Keratinocyte (primary cell): ENCODE measurements at regions not wholly inside any gene's neighbourhood (a gene's known extent, or its start where the extent isn't known, plus 50 kb on each side); places are given as distances from the start of the nearest gene placed in this dataset.
"Not testable (repeated sequence)": the region's sequence is repeated elsewhere in the genome, so short reads cannot be mapped to it uniquely, and the experiment has no call there.

Source experiments
- DNase-seq: peaks from one replicate; pipeline ENCODE4 v3.0.0-alpha.2; 2011; ENCODE audit warnings: low read depth, missing footprints, low spot score
- FAIRE-seq: peaks from 2 replicates; lab custom pipeline; 2011; peaks lifted over from hg19 to GRCh38; lab: Jason Lieb, UNC
- H2AFZ ChIP-seq: 2 replicates; pipeline ENCODE4 v1.6.0; 2012; ENCODE audit warnings: low read length, control low read depth, inconsistent platforms; ENCODE audit not compliant: control insufficient read depth
- H3K27ac ChIP-seq: 2 replicates; pipeline ENCODE4 v1.5.1; 2011; ENCODE audit warnings: low read length; ENCODE audit not compliant: control insufficient read depth, insufficient read depth
- H3K27me3 ChIP-seq: 3 replicates; pipeline ENCODE4 v1.6.0; 2011; ENCODE audit warnings: low read length; ENCODE audit not compliant: control insufficient read depth, insufficient read depth; ENCODE audit errors: extremely low read depth
- H3K36me3 ChIP-seq, 2 experiments: 2 replicates in 1 of 2; 3 replicates in 1 of 2; pipeline ENCODE4 v1.5.1; 2011; ENCODE audit warnings: low read length in 2 of 2, mild to moderate bottlenecking in 1 of 2; ENCODE audit not compliant: control insufficient read depth in 2 of 2, insufficient read depth in 2 of 2; ENCODE audit errors: extremely low read depth in 1 of 2
- H3K4me1 ChIP-seq: 3 replicates; pipeline ENCODE4 v1.5.1; 2011; ENCODE audit warnings: low read length; ENCODE audit not compliant: control insufficient read depth, insufficient read depth; ENCODE audit errors: extremely low read depth
- H3K4me2 ChIP-seq: 3 replicates; pipeline ENCODE4 v1.6.0; 2011; ENCODE audit warnings: low read depth, low read length; ENCODE audit not compliant: control insufficient read depth, insufficient read depth; ENCODE audit errors: extremely low read depth
- H3K4me3 ChIP-seq, 3 experiments: fragments of 200-600 bp in 1 of 3; sonication (generic) in 1 of 3; 2 replicates in 2 of 3; 3 replicates in 1 of 3; pipeline ENCODE4 v1.5.1; 2011 to 2016; ENCODE audit warnings: low read length in 3 of 3, mild to moderate bottlenecking in 3 of 3, control low read depth in 2 of 3, inconsistent platforms in 1 of 3, low read depth in 1 of 3, mixed read lengths in 1 of 3, mixed run types in 1 of 3, moderate library complexity in 1 of 3; ENCODE audit not compliant: control insufficient read depth in 2 of 3, insufficient read depth in 2 of 3; ENCODE audit errors: extremely low read depth in 1 of 3
- H3K79me2 ChIP-seq: 2 replicates; pipeline ENCODE4 v1.6.0; 2012; ENCODE audit warnings: low read length; ENCODE audit not compliant: control insufficient read depth, insufficient read depth
- H3K9ac ChIP-seq: 3 replicates; pipeline ENCODE4 v1.6.0; 2011; ENCODE audit warnings: low read length; ENCODE audit not compliant: control insufficient read depth, insufficient read depth; ENCODE audit errors: extremely low read depth
- H3K9me1 ChIP-seq: 3 replicates; pipeline ENCODE4 v1.6.0; 2011; ENCODE audit warnings: low read length; ENCODE audit not compliant: control insufficient read depth, insufficient read depth; ENCODE audit errors: extremely low read depth
- H3K9me3 ChIP-seq: 2 replicates; pipeline ENCODE4 v1.5.1; 2012; ENCODE audit warnings: low read depth, low read length; ENCODE audit not compliant: control insufficient read depth
- H4K20me1 ChIP-seq: 3 replicates; pipeline ENCODE4 v1.6.0; 2011; ENCODE audit warnings: low read length; ENCODE audit not compliant: control insufficient read depth, insufficient read depth; ENCODE audit errors: extremely low read depth
- CTCF ChIP-seq, 3 experiments: IDR thresholded peaks in 1 of 3; conservative IDR thresholded peaks in 1 of 3; optimal IDR thresholded peaks in 1 of 3; 2 replicates in 2 of 3; 3 replicates in 1 of 3; pipeline versions ENCODE3 to v1.5.1; 2011; ENCODE audit warnings: low read length in 3 of 3, mild to moderate bottlenecking in 3 of 3, moderate library complexity in 2 of 3, control low read depth in 1 of 3, inconsistent platforms in 1 of 3; ENCODE audit not compliant: insufficient read depth in 2 of 3; ENCODE audit errors: extremely low read depth in 1 of 3
- EZH2 ChIP-seq: IDR thresholded peaks from one replicate; pipeline ENCODE4 v1.6.1; 2012; ENCODE audit warnings: inconsistent platforms, mild to moderate bottlenecking, low read length, moderate library complexity
- dilution Hi-C: fragments of 300-500 bp; cut with MboI; formaldehyde crosslinking; loops from one replicate; pipeline ENCODE4 v1.7.0; 2020; ENCODE audit warnings: low sequenced_read_pairs; ENCODE audit not compliant: extremely low pct_ligation_motif_present

GRCh38 chr4:93947286-93947685 lies 118.7 kb downstream of the ATOH1 start:
- dilution Hi-C loops: no loop called here
- no peaks in the 10 kb centered on the region for H3K79me2 ChIP-seq

GRCh38 chr4:93950239-93950638 lies 121.7 kb downstream of the ATOH1 start:
- DNase-seq, H3K4me2 ChIP-seq, H2AFZ ChIP-seq, H3K9me1 ChIP-seq, H3K36me3 ChIP-seq, H3K9ac ChIP-seq, H3K4me1 ChIP-seq, H4K20me1 ChIP-seq, dilution Hi-C loops, H3K27ac ChIP-seq, H3K9me3 ChIP-seq, FAIRE-seq, H3K27me3 ChIP-seq, H3K79me2 ChIP-seq, H3K4me3 ChIP-seq: not testable (repeated sequence)

More at GRCh38 chr4:93947286-93947685, 118.7 kb downstream of the ATOH1 start:
- H3K27me3 ChIP-seq: no peaks in the 10 kb centered on the region
- H3K27ac ChIP-seq: no peak overlapping the region
- no peaks in the 10 kb centered on the region for H3K9me3 ChIP-seq
- H4K20me1 ChIP-seq: no peaks in the 10 kb centered on the region
- H3K9ac ChIP-seq: no peak overlapping the region
- no peak overlapping the region for H2AFZ ChIP-seq
- no peaks in the 10 kb centered on the region for H3K36me3 ChIP-seq
- no peak overlapping the region for H3K4me2 ChIP-seq
- no peaks in the 10 kb centered on the region for H3K9me1 ChIP-seq
- no peak for DNase-seq
- H3K4me3 ChIP-seq: no peak overlapping the region
- H3K4me1 ChIP-seq: no peaks in the 10 kb centered on the region
- no peak for TF ChIP-seq CTCF (optimal IDR thresholded peaks at IDR 0.05 in 1 of 3, IDR thresholded peaks at IDR 0.05 in 1 of 3, conservative IDR thresholded peaks at IDR 0.05 in 1 of 3; ENCODE audit: extremely low read depth in 1 of 3, insufficient read depth in 2 of 3, low read length in 3 of 3)
- TF ChIP-seq EZH2: no peak
- no peak for FAIRE-seq

GRCh38 chr4:93957186-93957585 lies 128.6 kb downstream of the ATOH1 start:
- no peak overlapping the region for H3K4me2 ChIP-seq
- no peak overlapping the region for H3K27ac ChIP-seq
- H3K4me1 ChIP-seq: no peaks in the 10 kb centered on the region
- H4K20me1 ChIP-seq: no peaks in the 10 kb centered on the region
- FAIRE-seq (no peak), DNase-seq (no peak)
- H3K79me2 ChIP-seq: no peaks in the 10 kb centered on the region
- no peaks in the 10 kb centered on the region for H3K36me3 ChIP-seq
- no peak overlapping the region for H3K4me3 ChIP-seq
- no peaks in the 10 kb centered on the region for H3K9me1 ChIP-seq
- no peak overlapping the region for H3K9ac ChIP-seq
- dilution Hi-C loops: no loop called here
- TF ChIP-seq CTCF (optimal IDR thresholded peaks at IDR 0.05 in 1 of 3, IDR thresholded peaks at IDR 0.05 in 1 of 3, conservative IDR thresholded peaks at IDR 0.05 in 1 of 3; ENCODE audit: extremely low read depth in 1 of 3, insufficient read depth in 2 of 3, low read length in 3 of 3): no peak
- TF ChIP-seq EZH2: no peak
- no peaks in the 10 kb centered on the region for H3K9me3 ChIP-seq
- H3K27me3 ChIP-seq: no peaks in the 10 kb centered on the region
- no peak overlapping the region for H2AFZ ChIP-seq
